ENCODE measurements at regions not wholly inside any gene's neighbourhood (a gene's known extent, or its start where the extent isn't known, plus 50 kb on each side); places are given as distances from the start of the nearest gene placed in this dataset.

DNA sequence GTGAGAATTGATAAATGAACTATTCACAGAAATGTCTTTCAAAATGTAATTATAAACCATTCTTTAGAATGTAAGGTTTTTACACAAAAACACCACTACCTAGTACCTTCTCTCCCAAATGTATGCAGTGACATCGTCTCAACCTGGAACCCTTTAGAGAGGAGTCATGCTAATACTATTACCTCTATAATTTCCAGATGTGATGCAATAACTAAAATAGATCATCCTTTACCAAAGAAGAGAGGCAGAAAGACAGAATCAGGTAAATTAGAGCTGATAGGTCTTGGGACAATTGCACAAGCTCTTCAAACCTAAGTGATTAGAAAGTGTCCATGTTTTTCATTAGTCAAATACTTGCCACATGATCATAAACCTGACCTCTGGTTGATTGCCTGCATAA is 96.7 kb downstream of the HDGFL1 start:
- TF ChIP-seq, protein P1, sequence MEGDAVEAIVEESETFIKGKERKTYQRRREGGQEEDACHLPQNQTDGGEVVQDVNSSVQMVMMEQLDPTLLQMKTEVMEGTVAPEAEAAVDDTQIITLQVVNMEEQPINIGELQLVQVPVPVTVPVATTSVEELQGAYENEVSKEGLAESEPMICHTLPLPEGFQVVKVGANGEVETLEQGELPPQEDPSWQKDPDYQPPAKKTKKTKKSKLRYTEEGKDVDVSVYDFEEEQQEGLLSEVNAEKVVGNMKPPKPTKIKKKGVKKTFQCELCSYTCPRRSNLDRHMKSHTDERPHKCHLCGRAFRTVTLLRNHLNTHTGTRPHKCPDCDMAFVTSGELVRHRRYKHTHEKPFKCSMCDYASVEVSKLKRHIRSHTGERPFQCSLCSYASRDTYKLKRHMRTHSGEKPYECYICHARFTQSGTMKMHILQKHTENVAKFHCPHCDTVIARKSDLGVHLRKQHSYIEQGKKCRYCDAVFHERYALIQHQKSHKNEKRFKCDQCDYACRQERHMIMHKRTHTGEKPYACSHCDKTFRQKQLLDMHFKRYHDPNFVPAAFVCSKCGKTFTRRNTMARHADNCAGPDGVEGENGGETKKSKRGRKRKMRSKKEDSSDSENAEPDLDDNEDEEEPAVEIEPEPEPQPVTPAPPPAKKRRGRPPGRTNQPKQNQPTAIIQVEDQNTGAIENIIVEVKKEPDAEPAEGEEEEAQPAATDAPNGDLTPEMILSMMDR (IDR thresholded peaks at IDR 0.05 in 8 of 11, conservative IDR thresholded peaks at IDR 0.05 in 3 of 11) = no peak
- TF ChIP-seq POLR2A (IDR thresholded peaks at IDR 0.05) (no peak), POLR2AphosphoS5 (IDR thresholded peaks at IDR 0.05) (no peak)
